AG04450 (cell line): ENCODE measurements at regions not wholly inside any gene's neighbourhood (a gene's known extent, or its start where the extent isn't known, plus 50 kb on each side); places are given as distances from the start of the nearest gene placed in this dataset.

Experiments
- CTCF ChIA-PET: fragments of 300-600, 350-600 bp; formaldehyde crosslinking; extraction: SDS; loops from one replicate; lab custom pipeline; 2022; ENCODE audit warnings: antibody characterized with exemption, inconsistent platforms; lab: Charles Lee
- POLR2A ChIA-PET: fragments of 350-600 bp; formaldehyde crosslinking; extraction: SDS; loops from one replicate; lab custom pipeline; 2021; ENCODE audit warnings: antibody characterized with exemption, inconsistent platforms; lab: Yijun Ruan, JAX
- DNase-seq: peaks from one replicate; pipeline ENCODE4 v3.0.0-alpha.2; 2011; ENCODE audit warnings: low read depth, low spot score
- H3K27ac ChIP-seq: one replicate; pipeline ENCODE4 v1.5.1; 2012; ENCODE audit warnings: low read depth, low read length, control low read depth
- H3K27me3 ChIP-seq: one replicate; pipeline ENCODE4 v1.6.0; 2012; ENCODE audit warnings: low read length; ENCODE audit not compliant: control insufficient read depth, insufficient read depth
- H3K4me3 ChIP-seq: 2 replicates; pipeline ENCODE4 v1.5.1; 2011; ENCODE audit warnings: mild to moderate bottlenecking, low read depth, low read length, control low read depth
- H3K9me3 ChIP-seq: 2 replicates; pipeline ENCODE4 v1.5.1; 2012; ENCODE audit warnings: low read length; ENCODE audit not compliant: control insufficient read depth, insufficient read depth
- TF ChIP-seq, protein P1 (sequence below): IDR thresholded peaks from 2 replicates; pipeline ENCODE4 v1.5.1; 2011; ENCODE audit warnings: low read depth, low read length, control low read depth, inconsistent platforms

- Histone ChIP-seq H3K27ac (no peak overlapping the region), H3K9me3 (no peaks in the 10 kb centered on the region), H3K27me3 (peaks cover 16% of the 10 kb centered on the region), H3K4me3 (no peak overlapping the region)
- TF ChIP-seq, protein P1, sequence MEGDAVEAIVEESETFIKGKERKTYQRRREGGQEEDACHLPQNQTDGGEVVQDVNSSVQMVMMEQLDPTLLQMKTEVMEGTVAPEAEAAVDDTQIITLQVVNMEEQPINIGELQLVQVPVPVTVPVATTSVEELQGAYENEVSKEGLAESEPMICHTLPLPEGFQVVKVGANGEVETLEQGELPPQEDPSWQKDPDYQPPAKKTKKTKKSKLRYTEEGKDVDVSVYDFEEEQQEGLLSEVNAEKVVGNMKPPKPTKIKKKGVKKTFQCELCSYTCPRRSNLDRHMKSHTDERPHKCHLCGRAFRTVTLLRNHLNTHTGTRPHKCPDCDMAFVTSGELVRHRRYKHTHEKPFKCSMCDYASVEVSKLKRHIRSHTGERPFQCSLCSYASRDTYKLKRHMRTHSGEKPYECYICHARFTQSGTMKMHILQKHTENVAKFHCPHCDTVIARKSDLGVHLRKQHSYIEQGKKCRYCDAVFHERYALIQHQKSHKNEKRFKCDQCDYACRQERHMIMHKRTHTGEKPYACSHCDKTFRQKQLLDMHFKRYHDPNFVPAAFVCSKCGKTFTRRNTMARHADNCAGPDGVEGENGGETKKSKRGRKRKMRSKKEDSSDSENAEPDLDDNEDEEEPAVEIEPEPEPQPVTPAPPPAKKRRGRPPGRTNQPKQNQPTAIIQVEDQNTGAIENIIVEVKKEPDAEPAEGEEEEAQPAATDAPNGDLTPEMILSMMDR, result no peak
- POLR2A ChIA-PET, result no interaction called here
- CTCF ChIA-PET, result interaction anchor here (0.6 kb wide), 1 partner anchor 426 kb away, joined by 4 read pairs; no protein-coding TSS in a partner anchor
- no peak for DNase-seq
Observed at GRCh38 chr2:235230821-235231601, 262.8 kb upstream of the AGAP1 start.

DNA sequence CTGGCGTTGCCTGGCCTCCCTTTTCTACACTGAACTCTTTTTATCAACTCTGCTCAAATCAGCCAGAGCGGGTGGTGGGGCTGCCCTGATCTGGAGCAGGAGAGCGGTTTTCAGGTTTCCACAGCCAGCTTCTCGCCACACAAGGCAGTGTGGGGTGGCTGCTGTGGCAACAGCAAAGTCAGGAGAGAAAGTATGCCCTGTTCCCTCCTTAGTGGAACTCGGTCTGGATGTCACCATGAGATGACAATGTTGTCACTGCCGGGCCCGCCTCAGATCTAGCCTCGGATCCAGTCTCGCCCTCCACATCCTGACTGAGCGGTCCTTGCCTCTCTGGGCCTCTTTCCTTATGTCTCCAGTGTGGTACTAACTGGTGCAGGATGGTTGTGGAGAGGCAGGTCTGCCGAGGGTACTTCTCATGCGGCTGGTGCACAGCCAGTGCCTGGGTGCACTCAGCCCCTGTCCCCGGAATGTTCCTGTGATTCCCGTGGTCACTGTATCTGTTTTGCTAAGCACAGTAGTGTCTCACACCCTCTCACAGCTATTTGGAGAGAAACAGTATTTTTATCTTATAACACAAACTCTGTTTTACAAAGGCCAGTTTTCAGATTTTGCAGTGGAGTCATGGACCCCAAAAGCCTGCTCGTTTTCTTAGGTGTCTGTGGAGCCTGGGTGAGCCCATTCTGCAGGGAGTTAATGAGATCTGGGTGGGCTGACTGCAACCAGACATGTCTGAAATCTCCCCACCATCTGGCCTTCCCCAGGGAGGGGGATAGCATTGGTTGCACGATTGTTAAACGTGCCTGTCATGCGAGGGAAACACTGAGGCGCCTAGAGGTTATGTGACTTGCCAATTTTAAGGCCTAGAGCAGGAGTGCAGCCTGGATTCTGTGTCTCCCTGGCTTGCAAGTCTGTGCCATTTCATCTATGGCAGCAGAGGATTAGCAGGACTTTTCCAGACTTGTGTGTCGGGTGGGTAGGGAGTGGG is 261.1 kb upstream of the AGAP1 start:
- H3K27me3 ChIP-seq, result peaks cover 9% of the 10 kb centered on the region
- TF ChIP-seq, protein P1, result no peak
- H3K4me3 ChIP-seq, result no peak overlapping the region
- DNase-seq, result no peak
- no peak overlapping the region for H3K27ac ChIP-seq
- no peaks in the 10 kb centered on the region for H3K9me3 ChIP-seq
- ChIA-PET CTCF (no interaction called here), POLR2A (no interaction called here)

- Histone ChIP-seq H3K27me3 (peaks cover 12% of the 10 kb centered on the region), H3K9me3 (no peaks in the 10 kb centered on the region), H3K27ac (no peak overlapping the region), H3K4me3 (no peak overlapping the region)
- TF ChIP-seq, protein P1, result no peak
- ChIA-PET POLR2A (no interaction called here), CTCF (interaction anchor here (1.0 kb wide), 1 partner anchor 14 kb away, joined by 3 read pairs; no protein-coding TSS in a partner anchor)
- DNase-seq, result no peak
Observed at GRCh38 chr2:235234736-235235135, 259.1 kb upstream of the AGAP1 start.

DNA sequence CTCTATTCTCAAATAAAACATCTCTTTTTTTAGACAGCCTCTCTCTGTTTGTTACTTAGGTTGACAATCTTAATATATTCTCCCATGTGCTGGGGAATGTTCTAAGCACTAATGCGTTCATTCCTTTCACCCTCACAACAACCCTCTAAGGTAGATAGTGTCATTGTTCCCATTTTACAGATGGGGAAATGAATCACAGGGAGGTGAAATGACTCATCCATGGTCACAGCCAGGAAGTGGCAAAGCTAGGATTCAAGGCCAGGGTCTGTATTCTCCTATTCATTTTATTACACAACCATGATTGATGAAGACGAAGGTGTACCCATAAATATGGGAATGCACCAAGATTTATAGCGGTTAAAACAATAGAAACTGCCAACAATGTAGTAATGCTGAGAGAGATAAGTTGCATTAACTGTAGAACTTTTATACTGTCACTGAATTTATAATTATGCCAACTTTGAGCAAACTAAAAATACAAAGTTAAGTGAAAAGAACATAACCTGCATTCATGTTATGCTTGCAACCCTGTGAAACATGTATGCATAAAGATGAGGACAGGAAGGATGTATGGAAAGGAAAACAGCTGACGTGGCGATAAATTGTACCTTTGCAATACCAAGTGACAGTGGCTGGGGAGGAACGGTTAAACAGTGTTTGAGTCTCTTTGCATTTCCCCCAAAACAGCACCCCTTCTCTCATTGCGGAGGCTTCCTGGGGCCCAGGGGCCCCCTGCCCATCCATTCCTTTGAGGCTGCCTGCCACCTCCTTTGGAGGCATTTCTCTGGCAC is 257.7 kb upstream of the AGAP1 start:
- H3K27me3 ChIP-seq, result peaks cover 10% of the 10 kb centered on the region
- CTCF ChIA-PET, result no interaction called here
- no peaks in the 10 kb centered on the region for H3K9me3 ChIP-seq
- no peak overlapping the region for H3K27ac ChIP-seq
- TF ChIP-seq, protein P1, result no peak
- POLR2A ChIA-PET, result no interaction called here
- no peak for DNase-seq
- H3K4me3 ChIP-seq, result no peak overlapping the region
